ENCODE measurements at regions not wholly inside any gene's neighbourhood (a gene's known extent, or its start where the extent isn't known, plus 50 kb on each side); places are given as distances from the start of the nearest gene placed in this dataset.

DNA sequence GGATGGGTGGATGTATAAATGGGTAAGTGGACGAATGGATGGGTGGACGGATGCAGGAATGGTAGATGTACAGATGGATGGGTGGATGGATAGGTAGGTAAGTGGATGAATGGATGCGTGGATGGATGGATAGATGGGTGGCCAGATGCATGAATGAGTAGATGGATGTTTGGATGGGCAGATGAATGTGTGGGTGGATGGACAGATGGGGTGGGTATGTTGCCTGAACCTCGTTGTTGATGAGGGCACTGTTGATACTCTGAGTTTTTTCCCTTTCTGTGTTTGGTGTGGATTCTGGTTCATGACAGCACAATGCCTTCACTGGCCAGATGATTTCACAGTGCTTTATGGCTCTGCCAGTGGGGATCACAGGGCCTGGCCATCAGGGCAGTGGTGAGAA lies 208.3 kb downstream of the NPIPB11 start:
- TF ChIP-seq POLR2A (IDR thresholded peaks at IDR 0.05; ENCODE audit: low read length) (no peak), GATA1 (IDR thresholded peaks at IDR 0.05; ENCODE audit: low read depth, low read length) (no peak)
